Right ventricle myocardium superior (tissue), 1 donor: ENCODE measurements at regions not wholly inside any gene's neighbourhood (a gene's known extent, or its start where the extent isn't known, plus 50 kb on each side); places are given as distances from the start of the nearest gene placed in this dataset.
"Not testable (repeated sequence)": the region's sequence is repeated elsewhere in the genome, so short reads cannot be mapped to it uniquely, and the experiment has no call there.

ENCODE experiments used
- ATAC-seq: fragments of 200-7000 bp; cut with Tn5 transposase; one replicate; pipeline ENCODE4 v1.9.1; 2020; ENCODE audit warnings: mild to moderate bottlenecking; ENCODE audit not compliant: poor library complexity
- DNase-seq: peaks from one replicate; pipeline ENCODE4 v3.0.0-alpha.2; 2020
- intact Hi-C: fragments of 100-400 bp; cut with DNase I; formaldehyde crosslinking; loops from one replicate; pipeline ENCODE4 v1.11.2; 2022
- donor health status: DM: no; HTN: yes; CAD: no; lungs with severe emphysema.

DNA sequence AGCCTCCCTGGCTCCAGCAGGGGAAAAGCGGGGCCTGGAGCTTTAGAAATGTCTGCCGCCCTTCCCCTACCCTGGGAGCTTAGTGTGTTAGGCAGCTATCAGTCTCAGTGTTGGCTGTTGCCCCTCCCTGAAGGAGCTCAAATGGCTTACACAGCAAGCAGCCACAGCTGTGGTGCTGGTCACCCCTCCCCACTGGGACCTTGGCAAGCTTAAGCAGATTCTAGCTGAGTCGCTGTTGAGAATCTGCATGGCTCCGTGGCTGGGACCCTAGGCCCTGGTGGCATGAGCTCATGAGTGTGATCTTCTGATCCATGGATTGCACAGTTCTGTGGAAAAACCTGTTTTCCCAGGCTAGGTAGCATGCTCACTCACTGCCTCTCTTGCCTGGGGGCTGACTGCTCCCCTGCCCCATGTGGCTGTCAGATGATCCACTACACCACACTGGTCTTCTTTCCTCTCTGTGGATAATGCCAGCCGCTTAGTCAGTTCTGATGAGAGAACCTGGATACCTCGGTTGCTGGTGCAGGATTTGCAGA is 714.0 kb downstream of the MAFB start:
- intact Hi-C loops: no loop called here
- no peak for ATAC-seq
- no peak for DNase-seq

- no peak for ATAC-seq
- DNase-seq: no peak
- intact Hi-C loops: no loop called here
Measured at GRCh38 chr20:39968495-39968894, 720.5 kb downstream of the MAFB start.

DNA sequence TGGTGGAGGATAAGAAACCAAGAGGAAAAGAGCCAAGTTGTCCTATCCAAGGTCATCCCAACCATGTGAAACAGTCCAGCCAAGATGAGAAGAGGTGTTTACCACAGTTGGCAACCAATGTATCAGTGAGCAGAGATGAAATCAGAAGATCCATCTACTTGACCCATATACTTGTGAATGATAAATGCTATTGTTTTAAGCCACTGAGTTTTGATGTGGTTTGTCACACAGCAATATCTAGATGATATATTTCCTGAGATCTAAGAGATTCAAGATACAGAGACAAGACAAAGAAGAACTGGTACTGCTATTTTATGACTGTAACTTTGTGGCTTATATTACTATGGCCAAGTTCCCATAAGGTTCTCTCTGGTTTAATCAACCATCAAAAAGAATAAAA is 721.2 kb downstream of the MAFB start:
- intact Hi-C loops: no loop called here
- no peak for ATAC-seq
- DNase-seq: no peak

- intact Hi-C loops: no loop called here
- DNase-seq (no peak), ATAC-seq (peak; percentile 13)
Measured at GRCh38 chr20:39961637-39962244, 727.3 kb downstream of the MAFB start.

DNA sequence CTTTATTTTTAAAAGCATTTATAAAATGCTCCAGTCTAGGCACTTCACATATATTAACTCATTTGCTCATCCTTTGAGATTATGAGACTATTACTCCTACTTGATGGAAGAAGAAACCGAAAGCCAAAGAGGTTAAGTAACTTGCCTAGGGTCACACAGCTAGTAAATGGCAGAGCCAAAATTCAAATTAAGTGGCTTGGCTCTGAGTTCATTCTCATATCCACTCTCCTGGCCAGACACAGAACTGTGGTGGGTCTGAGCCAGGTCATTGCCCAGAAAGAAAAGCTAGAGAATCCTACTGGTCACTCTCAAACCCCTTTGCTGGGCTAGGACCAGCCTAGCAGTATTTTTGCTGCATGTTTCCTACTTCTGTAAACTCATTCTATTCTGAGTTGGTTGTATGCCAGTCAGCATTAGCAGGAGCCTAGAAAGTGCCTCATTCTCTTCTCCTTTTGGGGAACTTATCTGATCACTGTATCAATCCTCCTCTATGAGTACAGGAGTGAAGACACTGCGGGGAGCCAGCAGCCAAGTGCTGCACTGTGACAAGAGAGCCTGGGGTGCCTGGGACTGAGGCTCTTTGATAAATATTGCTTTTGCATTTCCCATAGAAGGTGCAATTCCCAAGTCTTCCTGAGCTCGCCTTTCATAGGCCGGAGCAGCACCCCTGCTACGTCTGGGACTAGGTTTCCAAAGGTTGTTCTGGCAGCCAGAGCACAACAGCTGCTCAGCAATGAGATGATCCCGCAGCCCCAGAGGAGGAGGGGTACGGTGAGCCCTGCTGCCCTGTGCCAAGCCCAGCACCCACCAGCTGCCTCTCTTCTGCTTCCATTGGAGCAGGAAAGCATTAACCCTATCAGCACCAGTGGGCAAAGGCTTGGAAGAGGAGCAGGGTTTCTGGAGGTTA is 728.3 kb downstream of the MAFB start:
- intact Hi-C loops: no loop called here

GRCh38 chr20:39957911-39958310 is 731.1 kb downstream of the MAFB start:
- DNase-seq, ATAC-seq, intact Hi-C loops: not testable (repeated sequence)

More for the DNA sequence above, 728.3 kb downstream of the MAFB start:
- DNase-seq (peak; percentile 42), ATAC-seq (peak; percentile 91)

GRCh38 chr20:39954621-39955020 is 734.4 kb downstream of the MAFB start:
- no peak for ATAC-seq
- no peak for DNase-seq
- intact Hi-C loops: no loop called here

- DNase-seq: no peak
- intact Hi-C loops: no loop called here
- ATAC-seq: no peak
Measured at GRCh38 chr20:39946931-39947330, 742.1 kb downstream of the MAFB start.

DNA sequence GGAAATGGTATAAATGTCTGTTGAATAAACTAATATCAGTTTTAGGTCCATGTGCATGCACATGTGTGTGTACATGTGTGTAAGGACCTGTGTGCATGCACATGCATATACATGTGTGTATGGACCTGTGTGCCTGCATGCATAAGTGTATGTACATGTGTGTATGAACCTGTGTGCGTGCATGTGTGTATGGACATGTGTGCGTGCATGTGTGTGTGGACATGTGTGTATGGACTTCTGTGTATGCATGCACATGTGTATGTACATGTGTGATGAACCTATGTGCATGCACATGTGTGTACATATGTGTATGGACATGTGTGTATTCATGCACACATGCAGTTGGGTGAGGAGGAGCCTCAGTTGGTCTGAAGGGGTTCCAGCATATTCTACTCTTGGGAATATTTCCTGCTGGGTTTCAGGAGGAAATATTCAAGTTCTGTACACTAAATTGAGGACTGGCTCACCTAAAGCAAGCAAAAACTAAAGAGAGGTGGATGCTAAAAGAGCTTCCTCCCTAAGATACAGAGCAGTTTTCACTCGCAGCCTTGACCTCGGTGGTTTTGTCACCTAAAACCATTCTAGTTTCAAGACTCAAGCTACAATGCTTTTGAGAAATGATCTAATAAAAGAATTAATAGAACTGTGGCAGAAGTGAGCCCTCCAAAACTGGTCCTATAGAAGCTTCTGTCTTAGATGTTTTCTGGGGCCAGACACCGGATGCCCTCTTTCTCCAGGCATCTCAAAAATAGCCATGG is 742.8 kb downstream of the MAFB start:
- intact Hi-C loops: no loop called here
- ATAC-seq (no peak), DNase-seq (no peak)

- intact Hi-C loops: no loop called here
- DNase-seq (no peak), ATAC-seq (no peak)
Measured at GRCh38 chr20:39944861-39945260, 744.2 kb downstream of the MAFB start.

DNA sequence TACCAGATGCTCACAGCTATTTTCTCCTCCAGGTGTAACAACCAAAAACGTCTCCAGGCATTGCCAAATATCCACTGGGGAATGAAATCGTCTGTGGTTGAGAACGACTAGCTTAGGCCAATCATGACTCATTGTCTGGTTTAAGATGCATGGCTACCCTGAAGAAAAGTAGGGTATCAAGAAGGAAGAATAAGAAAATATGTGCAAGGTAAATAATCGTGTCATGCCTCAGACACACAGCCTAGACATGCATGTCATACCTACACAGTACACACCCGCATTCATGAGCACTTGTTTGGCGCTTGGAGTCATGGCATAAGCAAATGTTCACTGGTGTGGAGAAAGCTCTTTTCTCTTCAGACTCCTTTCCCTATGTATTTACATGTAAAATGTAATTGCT is 745.7 kb downstream of the MAFB start:
- ATAC-seq: no peak
- intact Hi-C loops: no loop called here
- no peak for DNase-seq

DNA sequence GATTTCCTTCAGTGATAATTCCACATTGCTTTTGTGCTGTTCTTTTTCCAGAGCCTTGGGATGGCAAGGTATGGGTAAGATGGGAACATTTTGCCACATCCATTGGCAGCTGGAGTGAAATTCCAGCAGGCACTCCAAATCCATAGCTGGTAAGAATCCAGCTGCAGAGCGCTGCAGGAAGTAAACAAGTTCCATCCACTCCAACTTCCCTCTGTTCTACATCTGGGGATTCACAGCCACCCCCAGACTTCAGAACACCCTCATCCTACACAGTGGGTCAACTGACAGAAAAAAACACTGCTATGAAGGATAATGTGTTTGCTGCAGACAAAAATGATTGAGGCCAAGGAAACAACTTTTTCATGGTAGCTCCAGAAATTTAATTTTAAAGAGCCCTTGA is 747.8 kb downstream of the MAFB start:
- DNase-seq (no peak), ATAC-seq (peak; percentile 84)
- intact Hi-C loops: no loop called here

DNA sequence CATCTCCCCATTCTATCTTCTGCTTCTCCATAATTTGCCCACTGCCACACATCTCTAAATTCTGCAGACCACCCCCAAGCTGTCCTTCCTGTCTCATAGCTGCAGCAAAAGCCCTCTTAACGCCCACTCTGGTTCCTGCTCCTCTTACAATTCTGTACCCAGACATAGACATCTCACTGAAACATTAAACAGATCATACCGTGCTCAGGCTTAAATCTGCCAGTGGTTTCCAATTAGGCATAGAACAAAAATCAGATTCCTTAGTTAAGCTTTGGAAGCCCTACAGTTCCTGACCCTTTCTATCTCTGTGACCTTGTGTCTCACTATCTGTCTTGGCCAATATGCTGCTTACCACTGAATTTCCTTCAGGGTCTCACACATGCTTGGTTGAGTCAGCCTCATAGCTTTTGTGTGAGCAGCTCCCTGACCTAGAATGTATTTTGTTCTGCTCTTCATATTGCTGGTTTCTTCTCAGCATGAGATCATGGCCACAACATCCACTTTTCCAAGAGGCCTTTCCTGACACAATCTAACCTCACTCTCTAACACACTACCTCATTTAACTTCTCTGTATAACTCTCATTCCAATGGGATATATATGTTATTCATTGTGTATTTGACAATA is 749.7 kb downstream of the MAFB start:
- no peak for DNase-seq
- no peak for ATAC-seq
- intact Hi-C loops: no loop called here

DNA sequence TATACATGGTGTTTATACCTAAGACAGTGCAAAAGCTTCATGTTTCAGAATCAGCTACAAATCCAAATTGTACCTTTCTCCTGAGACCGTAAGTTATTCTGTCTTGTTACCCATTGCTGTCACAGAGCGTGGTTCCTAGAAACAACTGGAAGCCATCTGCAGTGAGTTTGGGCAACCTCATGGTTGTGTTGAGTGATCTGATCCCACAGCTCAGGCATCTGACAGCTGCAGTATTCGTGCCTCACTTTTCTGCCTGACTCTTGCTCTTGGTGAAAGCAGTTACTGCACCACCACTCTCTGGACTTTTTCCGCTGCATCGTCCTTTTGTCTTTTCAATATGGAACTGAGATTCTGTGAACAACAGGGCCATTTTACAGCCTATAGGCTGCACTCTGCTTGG is 752.6 kb downstream of the MAFB start:
- ATAC-seq (no peak), DNase-seq (no peak)
- intact Hi-C loops: no loop called here

DNA sequence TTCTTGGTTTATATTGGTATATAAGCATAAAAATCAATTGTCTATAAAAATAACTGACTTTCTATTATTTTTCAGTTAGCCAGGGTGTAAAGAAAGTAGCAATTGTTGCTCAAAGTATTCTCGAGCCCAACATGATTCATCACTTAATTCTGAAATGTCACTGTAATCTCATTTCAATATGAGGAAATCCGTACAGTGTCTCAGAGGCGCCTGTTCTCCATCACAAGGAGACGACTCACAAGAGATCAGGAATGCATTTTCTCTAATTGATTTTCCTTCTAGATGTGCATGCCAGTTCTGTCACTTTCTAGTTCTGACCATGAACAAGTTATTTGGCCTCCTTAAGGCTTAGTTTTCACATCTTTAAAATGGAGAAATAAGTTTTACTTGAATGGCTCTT is 753.1 kb downstream of the MAFB start:
- no peak for DNase-seq
- intact Hi-C loops: no loop called here
- ATAC-seq: peak; percentile 39

DNA sequence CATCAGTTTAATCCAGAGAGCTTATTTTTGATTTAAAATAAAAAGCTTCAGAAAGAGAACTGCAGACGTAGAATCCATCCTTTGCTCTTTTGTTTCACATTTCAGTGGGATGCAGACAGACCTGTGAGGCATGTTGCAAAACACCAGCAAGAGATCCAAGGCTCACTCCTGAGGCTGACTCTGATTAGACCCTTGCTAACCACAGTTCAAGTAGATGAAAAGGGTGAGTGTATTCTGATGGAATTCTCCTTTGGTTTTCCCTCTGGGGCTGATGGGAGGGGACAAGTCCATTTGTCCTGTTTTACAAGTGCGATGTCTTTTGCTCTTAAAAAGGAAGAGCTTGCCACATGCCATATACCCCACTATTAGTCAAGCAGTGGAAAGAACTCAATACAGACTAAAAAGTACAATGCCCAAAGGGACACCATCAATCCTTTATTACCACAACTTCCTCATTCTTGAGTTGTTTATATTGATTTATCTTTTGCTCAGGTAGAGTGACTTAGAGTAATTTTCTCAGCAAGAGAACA is 772.7 kb downstream of the MAFB start:
- intact Hi-C loops: no loop called here
- DNase-seq (no peak), ATAC-seq (no peak)

DNA sequence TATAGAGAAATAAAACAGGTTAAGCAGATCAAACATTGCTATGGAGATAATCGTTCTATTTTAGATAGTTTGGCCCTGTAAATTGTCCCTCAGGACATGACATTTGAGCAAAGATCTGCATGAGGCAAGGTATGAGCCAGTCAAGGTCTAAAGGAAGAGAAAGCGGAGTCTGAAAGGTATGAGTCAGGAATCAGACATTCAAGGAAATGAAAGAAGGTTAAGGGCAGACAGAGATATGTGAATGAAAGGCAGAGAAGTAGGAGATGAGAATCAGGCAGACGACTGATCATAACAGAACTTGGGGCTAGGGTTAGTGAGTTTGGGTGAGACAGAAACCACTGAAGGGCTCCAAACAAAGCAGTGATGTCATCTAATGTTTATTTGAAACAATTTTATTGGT is 775.8 kb downstream of the MAFB start:
- DNase-seq (no peak), ATAC-seq (no peak)
- intact Hi-C loops: no loop called here

DNA sequence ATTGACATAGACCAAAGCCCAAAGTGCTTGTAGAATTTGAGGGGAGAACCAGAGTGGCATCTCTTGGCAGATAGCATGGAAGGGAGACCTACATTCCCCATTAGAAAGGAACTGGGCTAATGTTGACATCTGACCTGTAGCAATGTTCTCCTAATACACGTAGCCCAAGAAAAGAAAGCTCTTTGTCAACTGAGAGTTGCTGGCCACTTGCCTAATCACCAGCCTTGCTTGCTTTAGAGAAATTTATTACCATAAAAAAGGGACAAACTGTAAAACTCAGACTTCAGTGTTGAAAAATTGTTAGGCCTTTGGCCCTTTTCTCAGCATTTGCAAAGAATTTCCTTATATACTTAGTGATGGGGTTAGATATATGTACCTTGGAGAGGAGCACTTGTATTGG is 777.5 kb downstream of the MAFB start:
- ATAC-seq: no peak
- intact Hi-C loops: no loop called here
- no peak for DNase-seq

- peak; percentile 43 for ATAC-seq
- intact Hi-C loops: no loop called here
- DNase-seq: peak; percentile 50
Measured at GRCh38 chr20:39910536-39910935, 778.5 kb downstream of the MAFB start.
